ENCODE measurements at regions not wholly inside any gene's neighbourhood (a gene's known extent, or its start where the extent isn't known, plus 50 kb on each side); places are given as distances from the start of the nearest gene placed in this dataset.

- no peak for TF ChIP-seq LCORL (IDR thresholded peaks at IDR 0.05)
- no peak for TF ChIP-seq LCORL (CRISPR knock-in tag; IDR thresholded peaks at IDR 0.05)
- TF ChIP-seq, protein P1, sequence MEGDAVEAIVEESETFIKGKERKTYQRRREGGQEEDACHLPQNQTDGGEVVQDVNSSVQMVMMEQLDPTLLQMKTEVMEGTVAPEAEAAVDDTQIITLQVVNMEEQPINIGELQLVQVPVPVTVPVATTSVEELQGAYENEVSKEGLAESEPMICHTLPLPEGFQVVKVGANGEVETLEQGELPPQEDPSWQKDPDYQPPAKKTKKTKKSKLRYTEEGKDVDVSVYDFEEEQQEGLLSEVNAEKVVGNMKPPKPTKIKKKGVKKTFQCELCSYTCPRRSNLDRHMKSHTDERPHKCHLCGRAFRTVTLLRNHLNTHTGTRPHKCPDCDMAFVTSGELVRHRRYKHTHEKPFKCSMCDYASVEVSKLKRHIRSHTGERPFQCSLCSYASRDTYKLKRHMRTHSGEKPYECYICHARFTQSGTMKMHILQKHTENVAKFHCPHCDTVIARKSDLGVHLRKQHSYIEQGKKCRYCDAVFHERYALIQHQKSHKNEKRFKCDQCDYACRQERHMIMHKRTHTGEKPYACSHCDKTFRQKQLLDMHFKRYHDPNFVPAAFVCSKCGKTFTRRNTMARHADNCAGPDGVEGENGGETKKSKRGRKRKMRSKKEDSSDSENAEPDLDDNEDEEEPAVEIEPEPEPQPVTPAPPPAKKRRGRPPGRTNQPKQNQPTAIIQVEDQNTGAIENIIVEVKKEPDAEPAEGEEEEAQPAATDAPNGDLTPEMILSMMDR (CRISPR knock-in tag; IDR thresholded peaks at IDR 0.05), result no peak
- TF ChIP-seq, protein P2, sequence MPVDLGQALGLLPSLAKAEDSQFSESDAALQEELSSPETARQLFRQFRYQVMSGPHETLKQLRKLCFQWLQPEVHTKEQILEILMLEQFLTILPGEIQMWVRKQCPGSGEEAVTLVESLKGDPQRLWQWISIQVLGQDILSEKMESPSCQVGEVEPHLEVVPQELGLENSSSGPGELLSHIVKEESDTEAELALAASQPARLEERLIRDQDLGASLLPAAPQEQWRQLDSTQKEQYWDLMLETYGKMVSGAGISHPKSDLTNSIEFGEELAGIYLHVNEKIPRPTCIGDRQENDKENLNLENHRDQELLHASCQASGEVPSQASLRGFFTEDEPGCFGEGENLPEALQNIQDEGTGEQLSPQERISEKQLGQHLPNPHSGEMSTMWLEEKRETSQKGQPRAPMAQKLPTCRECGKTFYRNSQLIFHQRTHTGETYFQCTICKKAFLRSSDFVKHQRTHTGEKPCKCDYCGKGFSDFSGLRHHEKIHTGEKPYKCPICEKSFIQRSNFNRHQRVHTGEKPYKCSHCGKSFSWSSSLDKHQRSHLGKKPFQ (CRISPR knock-in tag; IDR thresholded peaks at IDR 0.05; ENCODE audit: insufficient replicate concordance), result no peak
- TF ChIP-seq SP140L (CRISPR knock-in tag; IDR thresholded peaks at IDR 0.05; ENCODE audit: borderline replicate concordance), result no peak
- TF ChIP-seq, protein P3, sequence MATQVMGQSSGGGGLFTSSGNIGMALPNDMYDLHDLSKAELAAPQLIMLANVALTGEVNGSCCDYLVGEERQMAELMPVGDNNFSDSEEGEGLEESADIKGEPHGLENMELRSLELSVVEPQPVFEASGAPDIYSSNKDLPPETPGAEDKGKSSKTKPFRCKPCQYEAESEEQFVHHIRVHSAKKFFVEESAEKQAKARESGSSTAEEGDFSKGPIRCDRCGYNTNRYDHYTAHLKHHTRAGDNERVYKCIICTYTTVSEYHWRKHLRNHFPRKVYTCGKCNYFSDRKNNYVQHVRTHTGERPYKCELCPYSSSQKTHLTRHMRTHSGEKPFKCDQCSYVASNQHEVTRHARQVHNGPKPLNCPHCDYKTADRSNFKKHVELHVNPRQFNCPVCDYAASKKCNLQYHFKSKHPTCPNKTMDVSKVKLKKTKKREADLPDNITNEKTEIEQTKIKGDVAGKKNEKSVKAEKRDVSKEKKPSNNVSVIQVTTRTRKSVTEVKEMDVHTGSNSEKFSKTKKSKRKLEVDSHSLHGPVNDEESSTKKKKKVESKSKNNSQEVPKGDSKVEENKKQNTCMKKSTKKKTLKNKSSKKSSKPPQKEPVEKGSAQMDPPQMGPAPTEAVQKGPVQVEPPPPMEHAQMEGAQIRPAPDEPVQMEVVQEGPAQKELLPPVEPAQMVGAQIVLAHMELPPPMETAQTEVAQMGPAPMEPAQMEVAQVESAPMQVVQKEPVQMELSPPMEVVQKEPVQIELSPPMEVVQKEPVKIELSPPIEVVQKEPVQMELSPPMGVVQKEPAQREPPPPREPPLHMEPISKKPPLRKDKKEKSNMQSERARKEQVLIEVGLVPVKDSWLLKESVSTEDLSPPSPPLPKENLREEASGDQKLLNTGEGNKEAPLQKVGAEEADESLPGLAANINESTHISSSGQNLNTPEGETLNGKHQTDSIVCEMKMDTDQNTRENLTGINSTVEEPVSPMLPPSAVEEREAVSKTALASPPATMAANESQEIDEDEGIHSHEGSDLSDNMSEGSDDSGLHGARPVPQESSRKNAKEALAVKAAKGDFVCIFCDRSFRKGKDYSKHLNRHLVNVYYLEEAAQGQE (IDR thresholded peaks at IDR 0.05; ENCODE audit: borderline replicate concordance in 1 of 2, low read depth in 1 of 2, low read length in 2 of 2), result no peak
- TF ChIP-seq ZNF362 (CRISPR knock-in tag; IDR thresholded peaks at IDR 0.05; ENCODE audit: borderline replicate concordance), result no peak
- TF ChIP-seq EP300 (IDR thresholded peaks at IDR 0.05; ENCODE audit: low read depth in 2 of 2, low read length in 2 of 2), result no peak
- TF ChIP-seq EP300 (CRISPR knock-in tag; IDR thresholded peaks at IDR 0.05; ENCODE audit: borderline replicate concordance), result no peak
Observed at GRCh38 chr12:118912697-118913270, 68.6 kb upstream of the SRRM4 start.
